A549 (cell line): ENCODE measurements at regions not wholly inside any gene's neighbourhood (a gene's known extent, or its start where the extent isn't known, plus 50 kb on each side); places are given as distances from the start of the nearest gene placed in this dataset.

ENCODE experiments used
- ATAC-seq, 2 experiments: fragments of 200-7000 bp in 1 of 2; fragments of >200 bp in 1 of 2; cut with Nextera tagmentation in 1 of 2; cut with Tn5 transposase in 1 of 2; 3 replicates each; pipeline versions ENCODE4 v1.8.0 to v1.9.1; 2018 to 2020; ENCODE audit warnings: mild to moderate bottlenecking in 1 of 2, moderate library complexity in 1 of 2
- CTCF ChIA-PET: fragments of 300-600 bp; sonication (Branson Sonifier 250); formaldehyde crosslinking; extraction: SDS; loops from one replicate; lab custom pipeline; 2021; ENCODE audit warnings: antibody characterized with exemption, inconsistent platforms; lab: Yijun Ruan, JAX
- POLR2A ChIA-PET: fragments of 350-600 bp; formaldehyde crosslinking; extraction: SDS; loops from one replicate; lab custom pipeline; 2021; ENCODE audit warnings: antibody characterized with exemption, inconsistent platforms; lab: Yijun Ruan, JAX
- DNase-seq, 2 experiments: peaks; one replicate each; pipeline versions ENCODE4 v3.0.0 to v3.0.0-alpha.2; 2011 to 2016; ENCODE audit warnings: low read depth in 1 of 2, low spot score in 1 of 2
- FAIRE-seq: peaks from 2 replicates; lab custom pipeline; 2011; peaks lifted over from hg19 to GRCh38; lab: Jason Lieb, UNC
- H3K27ac ChIP-seq, 2 experiments: fragments of >200 bp; sonication (Bioruptor Twin); formaldehyde crosslinking; 3 replicates each; pipeline ENCODE4 v1.5.1; 2016 to 2017
- H3K4me1 ChIP-seq: fragments of >200 bp; sonication (Bioruptor Twin); formaldehyde crosslinking; 3 replicates; pipeline ENCODE4 v1.6.1; 2016
- H3K4me2 ChIP-seq: fragments of >200 bp; sonication (Bioruptor Twin); formaldehyde crosslinking; 3 replicates; pipeline ENCODE4 v1.6.1; 2016
- H3K4me3 ChIP-seq: fragments of >200 bp; sonication (Bioruptor Twin); formaldehyde crosslinking; 3 replicates; pipeline ENCODE4 v1.5.1; 2016
- H3K9me3 ChIP-seq: fragments of >200 bp; sonication (Bioruptor Twin); formaldehyde crosslinking; 3 replicates; pipeline ENCODE4 v1.6.1; 2016
- BHLHE40 ChIP-seq: IDR thresholded peaks from 2 replicates; pipeline ENCODE4 v1.6.1; 2012; ENCODE audit warnings: low read depth, low read length, inconsistent platforms
- CBX8 ChIP-seq: fragments of 200-600 bp; sonication (generic); IDR thresholded peaks from 2 replicates; pipeline ENCODE4 v1.6.1; 2016
- CHD2 ChIP-seq: fragments of 150-350 bp; IDR thresholded peaks from 2 replicates; pipeline ENCODE4 v1.6.1; 2014; ENCODE audit warnings: low read length; ENCODE audit not compliant: partially characterized antibody
- CHD4 ChIP-seq: fragments of 200-600 bp; sonication (generic); IDR thresholded peaks from 2 replicates; pipeline ENCODE4 v1.6.1; 2016; ENCODE audit warnings: antibody characterized with exemption, mild to moderate bottlenecking, borderline replicate concordance
- EHF ChIP-seq: fragments of 250-450 bp; sonication (Bioruptor Pico); IDR thresholded peaks from 2 replicates; pipeline ENCODE4 v1.5.0; 2020; ENCODE audit warnings: mild to moderate bottlenecking
- EHMT2 ChIP-seq: fragments of 200-600 bp; sonication (generic); IDR thresholded peaks from 2 replicates; pipeline ENCODE4 v1.6.1; 2016; ENCODE audit warnings: antibody characterized with exemption, low read depth, mild to moderate bottlenecking, moderate library complexity
- HDAC2 ChIP-seq: fragments of 200-600 bp; sonication (generic); IDR thresholded peaks from 2 replicates; pipeline ENCODE4 v1.6.1; 2016
- JUNB ChIP-seq: fragments of >200 bp; sonication (Bioruptor Twin); formaldehyde crosslinking; IDR thresholded peaks from 2 replicates; pipeline ENCODE4 v1.6.1; 2016
- KDM1A ChIP-seq: fragments of 200-600 bp; sonication (generic); IDR thresholded peaks from 2 replicates; pipeline ENCODE4 v1.6.1; 2016; ENCODE audit warnings: low read depth, mild to moderate bottlenecking
- KDM5A ChIP-seq: fragments of 200-600 bp; sonication (generic); IDR thresholded peaks from 2 replicates; pipeline ENCODE4 v1.6.1; 2016; ENCODE audit warnings: antibody characterized with exemption, mild to moderate bottlenecking
- MAFK ChIP-seq: fragments of 450-650 bp; IDR thresholded peaks from 2 replicates; pipeline ENCODE4 v1.6.1; 2014; ENCODE audit not compliant: partially characterized antibody
- MAZ ChIP-seq: fragments of 150-350 bp; IDR thresholded peaks from 2 replicates; pipeline ENCODE4 v1.6.1; 2014; ENCODE audit warnings: antibody characterized with exemption, low read depth, low read length, borderline replicate concordance
- MYC ChIP-seq: IDR thresholded peaks from 2 replicates; pipeline ENCODE4 v1.6.1; 2012; ENCODE audit warnings: mild to moderate bottlenecking, inconsistent platforms, low read length, improper control_type of control experiment, borderline replicate concordance
- NFE2L2 ChIP-seq: fragments of 150-350 bp; conservative IDR thresholded peaks from 2 replicates; pipeline ENCODE4 v1.6.1; 2014; ENCODE audit warnings: low read length
- NR3C1 ChIP-seq: fragments of >200 bp; sonication (Bioruptor Twin); formaldehyde crosslinking; IDR thresholded peaks from 3 replicates; pipeline ENCODE4 v1.6.1; 2017
- PHF8 ChIP-seq: fragments of 200-600 bp; sonication (generic); IDR thresholded peaks from 2 replicates; pipeline ENCODE4 v1.6.1; 2016; ENCODE audit warnings: low read depth, mild to moderate bottlenecking, antibody characterized with exemption, moderate library complexity, borderline replicate concordance
- POLR2A ChIP-seq: IDR thresholded peaks from 2 replicates; pipeline ENCODE4 v1.6.1; 2012; ENCODE audit warnings: mild to moderate bottlenecking, low read length
- POLR2AphosphoS2 ChIP-seq: conservative IDR thresholded peaks from 2 replicates; pipeline ENCODE4 v1.6.1; 2012; ENCODE audit warnings: low read length, improper control_type of control experiment, inconsistent platforms
- RFX5 ChIP-seq: fragments of 450-650 bp; IDR thresholded peaks from 2 replicates; pipeline ENCODE4 v1.7.1; 2014; ENCODE audit warnings: antibody characterized with exemption, mild to moderate bottlenecking, moderate library complexity
- SMC3 ChIP-seq: fragments of >200 bp; sonication (Bioruptor Twin); formaldehyde crosslinking; IDR thresholded peaks from 3 replicates; pipeline ENCODE4 v1.6.1; 2018; ENCODE audit warnings: inconsistent platforms
- TFCP2L1 ChIP-seq: fragments of 250-450 bp; sonication (Bioruptor Pico); IDR thresholded peaks from 2 replicates; pipeline ENCODE4 v1.5.0; 2021; ENCODE audit warnings: mild to moderate bottlenecking
- TP53 ChIP-seq: fragments of 250-450 bp; sonication (Bioruptor Pico); IDR thresholded peaks from 2 replicates; pipeline ENCODE4 v1.5.0; 2021; ENCODE audit warnings: mild to moderate bottlenecking, moderate library complexity
- ZC3H11A ChIP-seq: fragments of 450-650 bp; IDR thresholded peaks from 2 replicates; pipeline ENCODE4 v1.6.1; 2014; ENCODE audit warnings: antibody characterized with exemption, mild to moderate bottlenecking
- ZFP36 ChIP-seq: fragments of 450-650 bp; IDR thresholded peaks from 2 replicates; pipeline ENCODE4 v1.6.1; 2014; ENCODE audit warnings: borderline replicate concordance; ENCODE audit not compliant: partially characterized antibody
- ZSCAN20 ChIP-seq: fragments of 250-450 bp; sonication (Bioruptor Pico); IDR thresholded peaks from 2 replicates; pipeline ENCODE4 v1.8.0; 2022; ENCODE audit warnings: mild to moderate bottlenecking, moderate library complexity
- WGBS: methylation state at CpG from one replicate; pipeline ENCODE4 v1.1.6; 2017; ENCODE audit errors: missing lambda C conversion rate; 5-methylcytosine and 5-hydroxymethylcytosine counted together
- TF ChIP-seq, protein P1 (sequence below): IDR thresholded peaks from 2 replicates; pipeline ENCODE4 v1.6.1; 2012
- TF ChIP-seq, protein P2 (sequence below): IDR thresholded peaks from 2 replicates; pipeline ENCODE4 v1.6.1; 2012
- TF ChIP-seq, protein P3 (sequence below): fragments of 150-350 bp; IDR thresholded peaks from 2 replicates; pipeline ENCODE4 v1.6.1; 2014; ENCODE audit warnings: low read depth, mild to moderate bottlenecking, low read length
- TF ChIP-seq, protein P4 (sequence below): fragments of 250-450 bp; sonication (Bioruptor Pico); IDR thresholded peaks from 2 replicates; pipeline ENCODE4 v1.5.0; 2021; ENCODE audit warnings: mild to moderate bottlenecking, moderate library complexity, borderline replicate concordance
- TF ChIP-seq, protein P5 (sequence below): IDR thresholded peaks from 2 replicates; pipeline ENCODE4 v1.6.1; 2012; ENCODE audit warnings: low read depth, borderline replicate concordance

GRCh38 chr3:87462228-87462627, 185.8 kb upstream of the POU1F1 start:
- ChIA-PET POLR2A (no interaction called here), CTCF (interaction anchor here (0.8 kb wide), 1 partner anchor 379 kb away, joined by 3 read pairs; no protein-coding TSS in a partner anchor)
- peaks cover 21% of the 10 kb centered on the region for H3K4me1 ChIP-seq
- 0 out of 6 replicates have a peak overlapping the region, but pooled peaks of 1 of the 2 experiments have one; percentile 10 for H3K27ac ChIP-seq
- peaks cover 8% of the 10 kb centered on the region; the same call in 1 of the 3 replicates for H3K9me3 ChIP-seq
- FAIRE-seq (peak; percentile 72), ATAC-seq (no peak), DNase-seq (no peak)
- TF ChIP-seq EHMT2 (no peak), KDM1A (no peak), HDAC2 (no peak), TFCP2L1 (no peak), POLR2AphosphoS2 (no peak), MYC (no peak), JUNB (no peak), KDM5A (no peak), TP53 (no peak), MAZ (no peak)
- TF ChIP-seq, protein P1, sequence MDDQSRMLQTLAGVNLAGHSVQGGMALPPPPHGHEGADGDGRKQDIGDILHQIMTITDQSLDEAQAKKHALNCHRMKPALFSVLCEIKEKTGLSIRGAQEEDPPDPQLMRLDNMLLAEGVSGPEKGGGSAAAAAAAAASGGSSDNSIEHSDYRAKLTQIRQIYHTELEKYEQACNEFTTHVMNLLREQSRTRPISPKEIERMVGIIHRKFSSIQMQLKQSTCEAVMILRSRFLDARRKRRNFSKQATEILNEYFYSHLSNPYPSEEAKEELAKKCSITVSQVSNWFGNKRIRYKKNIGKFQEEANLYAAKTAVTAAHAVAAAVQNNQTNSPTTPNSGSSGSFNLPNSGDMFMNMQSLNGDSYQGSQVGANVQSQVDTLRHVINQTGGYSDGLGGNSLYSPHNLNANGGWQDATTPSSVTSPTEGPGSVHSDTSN = no peak
- TF ChIP-seq, protein P2, sequence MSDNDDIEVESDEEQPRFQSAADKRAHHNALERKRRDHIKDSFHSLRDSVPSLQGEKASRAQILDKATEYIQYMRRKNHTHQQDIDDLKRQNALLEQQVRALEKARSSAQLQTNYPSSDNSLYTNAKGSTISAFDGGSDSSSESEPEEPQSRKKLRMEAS = no peak
- TF ChIP-seq, protein P3, sequence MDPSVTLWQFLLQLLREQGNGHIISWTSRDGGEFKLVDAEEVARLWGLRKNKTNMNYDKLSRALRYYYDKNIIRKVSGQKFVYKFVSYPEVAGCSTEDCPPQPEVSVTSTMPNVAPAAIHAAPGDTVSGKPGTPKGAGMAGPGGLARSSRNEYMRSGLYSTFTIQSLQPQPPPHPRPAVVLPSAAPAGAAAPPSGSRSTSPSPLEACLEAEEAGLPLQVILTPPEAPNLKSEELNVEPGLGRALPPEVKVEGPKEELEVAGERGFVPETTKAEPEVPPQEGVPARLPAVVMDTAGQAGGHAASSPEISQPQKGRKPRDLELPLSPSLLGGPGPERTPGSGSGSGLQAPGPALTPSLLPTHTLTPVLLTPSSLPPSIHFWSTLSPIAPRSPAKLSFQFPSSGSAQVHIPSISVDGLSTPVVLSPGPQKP = no peak
- peak overlapping the region; percentile 31 for H3K4me2 ChIP-seq
- no peak overlapping the region for H3K4me3 ChIP-seq

DNA sequence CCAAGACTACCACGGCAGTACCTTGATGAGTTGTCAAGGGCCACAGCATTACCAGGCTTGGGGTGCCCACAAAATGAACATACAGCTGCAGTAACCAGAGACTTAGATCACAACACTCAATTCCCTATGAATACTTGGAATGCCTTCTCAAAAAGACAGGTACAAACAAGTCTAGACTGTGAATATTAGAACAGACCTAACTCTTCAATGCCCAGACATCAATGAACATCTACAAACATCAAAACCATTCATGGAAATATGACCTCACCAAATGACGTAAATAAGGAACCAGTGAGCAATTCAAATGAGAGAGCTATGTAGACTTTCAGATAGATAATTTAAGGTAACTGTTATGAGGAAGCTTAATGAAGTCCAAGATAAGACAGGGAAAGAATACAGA, 185.1 kb upstream of the POU1F1 start:
- POLR2A ChIA-PET = no interaction called here
- no peak for DNase-seq
- WGBS = 80% methylated on average over 2 of the region's 2 CpGs
- Histone ChIP-seq H3K27ac (peak overlapping the region; percentile 27 to 62; a peak in 5 of 6 replicates), H3K9me3 (peaks cover 8% of the 10 kb centered on the region; the same call in 1 of the 3 replicates), H3K4me3 (no peak overlapping the region), H3K4me1 (peaks cover 21% of the 10 kb centered on the region), H3K4me2 (peak overlapping the region; percentile 31; the same call in 2 of the 3 replicates)
- no peak for ATAC-seq
- TF ChIP-seq POLR2A (no peak), ZSCAN20 (CRISPR knock-in tag) (no peak), BHLHE40 (no peak), CHD4 (no peak), RFX5 (no peak), ZC3H11A (no peak), CHD2 (no peak), NR3C1 (no peak), NFE2L2 (no peak), CBX8 (no peak), EHF (CRISPR knock-in tag) (no peak), MAFK (no peak), SMC3 (no peak), ZFP36 (no peak), KDM1A (no peak), PHF8 (no peak)
- TF ChIP-seq, protein P3 = no peak
- TF ChIP-seq, protein P4, sequence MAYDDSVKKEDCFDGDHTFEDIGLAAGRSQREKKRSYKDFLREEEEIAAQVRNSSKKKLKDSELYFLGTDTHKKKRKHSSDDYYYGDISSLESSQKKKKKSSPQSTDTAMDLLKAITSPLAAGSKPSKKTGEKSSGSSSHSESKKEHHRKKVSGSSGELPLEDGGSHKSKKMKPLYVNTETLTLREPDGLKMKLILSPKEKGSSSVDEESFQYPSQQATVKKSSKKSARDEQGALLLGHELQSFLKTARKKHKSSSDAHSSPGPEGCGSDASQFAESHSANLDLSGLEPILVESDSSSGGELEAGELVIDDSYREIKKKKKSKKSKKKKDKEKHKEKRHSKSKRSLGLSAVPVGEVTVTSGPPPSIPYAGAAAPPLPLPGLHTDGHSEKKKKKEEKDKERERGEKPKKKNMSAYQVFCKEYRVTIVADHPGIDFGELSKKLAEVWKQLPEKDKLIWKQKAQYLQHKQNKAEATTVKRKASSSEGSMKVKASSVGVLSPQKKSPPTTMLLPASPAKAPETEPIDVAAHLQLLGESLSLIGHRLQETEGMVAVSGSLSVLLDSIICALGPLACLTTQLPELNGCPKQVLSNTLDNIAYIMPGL (CRISPR knock-in tag) = no peak
- TF ChIP-seq, protein P2 = no peak
- TF ChIP-seq, protein P5, sequence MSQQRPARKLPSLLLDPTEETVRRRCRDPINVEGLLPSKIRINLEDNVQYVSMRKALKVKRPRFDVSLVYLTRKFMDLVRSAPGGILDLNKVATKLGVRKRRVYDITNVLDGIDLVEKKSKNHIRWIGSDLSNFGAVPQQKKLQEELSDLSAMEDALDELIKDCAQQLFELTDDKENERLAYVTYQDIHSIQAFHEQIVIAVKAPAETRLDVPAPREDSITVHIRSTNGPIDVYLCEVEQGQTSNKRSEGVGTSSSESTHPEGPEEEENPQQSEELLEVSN = no peak
- CTCF ChIA-PET = interaction anchor here (0.8 to 1.0 kb wide), 2 partner anchors 42 to 379 kb away, joined by 3 read pairs; no protein-coding TSS in a partner anchor
- no peak for FAIRE-seq
